ENCODE measurements at regions not wholly inside any gene's neighbourhood (a gene's known extent, or its start where the extent isn't known, plus 50 kb on each side); places are given as distances from the start of the nearest gene placed in this dataset.

DNA sequence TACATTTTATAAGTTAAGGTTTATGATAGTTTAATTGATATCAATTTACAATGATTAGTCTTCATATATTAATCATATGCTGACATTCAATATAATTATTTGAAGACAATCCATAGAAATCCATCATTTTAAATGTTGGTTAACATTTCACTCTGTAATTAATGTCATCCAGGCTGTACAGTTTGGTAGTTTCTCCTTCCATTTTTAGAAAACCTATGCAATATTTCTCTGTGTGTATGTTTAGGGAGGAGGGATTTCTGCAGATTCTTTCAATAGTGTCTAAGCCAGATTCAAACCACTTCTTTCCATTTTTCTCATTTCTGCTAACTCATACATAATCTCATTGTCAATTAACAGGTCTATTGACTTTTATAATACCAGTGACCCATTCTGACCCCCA lies 1159.0 kb upstream of the ATXN8OS start:
- H3K4ac ChIP-seq (ENCODE audit: low read length): no peak overlapping the region
- H3K27ac ChIP-seq (replicated peaks; ENCODE audit: low read length): no peak overlapping the region
- H2BK120ac ChIP-seq (ENCODE audit: low read depth, low read length): no peak overlapping the region
- no peaks in the 10 kb centered on the region for H3K9me3 ChIP-seq (replicated peaks in 1 of 2; ENCODE audit: control insufficient read depth in 2 of 2, insufficient read depth in 1 of 2, low read depth in 1 of 2, low read length in 2 of 2)
- H2BK5ac ChIP-seq (ENCODE audit: low read length): no peak overlapping the region
- H3K14ac ChIP-seq (ENCODE audit: low read length): no peak overlapping the region
- no peaks in the 10 kb centered on the region for H3K79me1 ChIP-seq (ENCODE audit: low read depth, low read length)
- H3K4me1 ChIP-seq (ENCODE audit: control insufficient read depth in 2 of 2, insufficient read depth in 1 of 2, low read depth in 1 of 2, low read length in 2 of 2): no peaks in the 10 kb centered on the region
- no peak overlapping the region for H3K18ac ChIP-seq (ENCODE audit: low read length)
- no peaks in the 10 kb centered on the region for H3K36me3 ChIP-seq (replicated peaks in 1 of 2; ENCODE audit: control insufficient read depth in 2 of 2, insufficient read depth in 2 of 2, low read length in 2 of 2)
- no peaks in the 10 kb centered on the region for H3K27me3 ChIP-seq (ENCODE audit: control insufficient read depth in 3 of 3, insufficient read depth in 3 of 3, low read depth in 1 of 3, low read length in 3 of 3)
- H3K9ac ChIP-seq (ENCODE audit: low read depth, low read length, poor library complexity): no peak overlapping the region
- no peak overlapping the region for H4K8ac ChIP-seq (ENCODE audit: low read depth, low read length)
- no peak overlapping the region for H3K4me2 ChIP-seq (ENCODE audit: insufficient read depth, low read length, poor library complexity, severe bottlenecking)
- no peak overlapping the region for H3K4me3 ChIP-seq (ENCODE audit: low read length in 2 of 2)
- no peak overlapping the region for H2BK12ac ChIP-seq (ENCODE audit: low read length)
- no peak overlapping the region for H2AK5ac ChIP-seq (ENCODE audit: low read depth, low read length)
- H4K91ac ChIP-seq (ENCODE audit: low read depth, low read length, poor library complexity): no peak overlapping the region
- H2AFZ ChIP-seq (ENCODE audit: low read length): no peak overlapping the region
- H3K23ac ChIP-seq (ENCODE audit: low read depth, low read length, poor library complexity): no peak overlapping the region
- DNase-seq (ENCODE audit: low spot score): no peak
- H2BK15ac ChIP-seq (ENCODE audit: low read length): no peak overlapping the region

DNA sequence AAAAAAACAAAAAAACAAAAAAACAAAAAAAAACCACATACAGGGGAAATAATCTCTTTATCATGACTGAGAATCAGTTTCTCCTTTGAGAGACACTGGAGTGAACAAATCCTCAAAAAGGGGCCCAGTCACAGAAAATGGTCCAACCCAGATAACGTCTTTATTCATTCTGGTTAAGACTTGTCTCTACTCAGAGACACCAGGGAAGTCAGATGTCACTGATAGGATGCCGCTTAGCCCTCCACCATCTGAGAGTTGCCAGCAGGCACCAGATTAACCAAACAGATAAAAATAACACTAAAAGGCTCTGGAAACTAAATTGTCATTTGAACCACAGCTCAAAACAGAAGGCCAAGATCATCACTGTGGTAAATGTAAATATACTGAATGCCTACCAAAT lies 1163.4 kb upstream of the ATXN8OS start:
- DNase-seq (ENCODE audit: low spot score): no peak
- Histone ChIP-seq H3K18ac (ENCODE audit: low read length) (no peak overlapping the region), H3K36me3 (replicated peaks in 1 of 2; ENCODE audit: control insufficient read depth in 2 of 2, insufficient read depth in 2 of 2, low read length in 2 of 2) (no peaks in the 10 kb centered on the region), H3K27ac (replicated peaks; ENCODE audit: low read length) (no peak overlapping the region), H3K4ac (ENCODE audit: low read length) (no peak overlapping the region), H3K9ac (ENCODE audit: low read depth, low read length, poor library complexity) (no peak overlapping the region), H2AFZ (ENCODE audit: low read length) (no peak overlapping the region), H2AK5ac (ENCODE audit: low read depth, low read length) (no peak overlapping the region), H3K14ac (ENCODE audit: low read length) (no peak overlapping the region), H3K4me1 (ENCODE audit: control insufficient read depth in 2 of 2, insufficient read depth in 1 of 2, low read depth in 1 of 2, low read length in 2 of 2) (peaks cover 0 to 2% of the 10 kb centered on the region in 2 donors), H3K27me3 (ENCODE audit: control insufficient read depth in 3 of 3, insufficient read depth in 3 of 3, low read depth in 1 of 3, low read length in 3 of 3) (no peaks in the 10 kb centered on the region), H2BK5ac (ENCODE audit: low read length) (no peak overlapping the region), H3K4me2 (ENCODE audit: insufficient read depth, low read length, poor library complexity, severe bottlenecking) (no peak overlapping the region), H3K79me1 (ENCODE audit: low read depth, low read length) (no peaks in the 10 kb centered on the region), H2BK15ac (ENCODE audit: low read length) (no peak overlapping the region), H3K4me3 (ENCODE audit: low read length in 2 of 2) (no peak overlapping the region), H2BK120ac (ENCODE audit: low read depth, low read length) (no peak overlapping the region), H2BK12ac (ENCODE audit: low read length) (no peak overlapping the region), H4K8ac (ENCODE audit: low read depth, low read length) (no peak overlapping the region), H3K23ac (ENCODE audit: low read depth, low read length, poor library complexity) (no peak overlapping the region), H3K9me3 (replicated peaks in 1 of 2; ENCODE audit: control insufficient read depth in 2 of 2, insufficient read depth in 1 of 2, low read depth in 1 of 2, low read length in 2 of 2) (no peaks in the 10 kb centered on the region), H4K91ac (ENCODE audit: low read depth, low read length, poor library complexity) (no peak overlapping the region)
- no CpG with 5 or more reads among the region's 2 CpGs for WGBS, 2 donors (ENCODE audit: extremely low coverage in 2 of 2, insufficient read length in 2 of 2, insufficient replicate concordance in 1 of 2)

- Histone ChIP-seq H3K18ac (ENCODE audit: low read length) (no peak overlapping the region), H3K79me1 (ENCODE audit: low read depth, low read length) (no peaks in the 10 kb centered on the region), H3K4ac (ENCODE audit: low read length) (no peak overlapping the region), H2BK120ac (ENCODE audit: low read depth, low read length) (no peak overlapping the region), H3K36me3 (replicated peaks in 1 of 2; ENCODE audit: control insufficient read depth in 2 of 2, insufficient read depth in 2 of 2, low read length in 2 of 2) (no peaks in the 10 kb centered on the region), H2AK5ac (ENCODE audit: low read depth, low read length) (no peak overlapping the region), H3K4me1 (ENCODE audit: control insufficient read depth in 2 of 2, insufficient read depth in 1 of 2, low read depth in 1 of 2, low read length in 2 of 2) (peaks cover 0 to 2% of the 10 kb centered on the region in 2 donors), H2BK12ac (ENCODE audit: low read length) (no peak overlapping the region), H2BK15ac (ENCODE audit: low read length) (no peak overlapping the region), H3K27me3 (ENCODE audit: control insufficient read depth in 3 of 3, insufficient read depth in 3 of 3, low read depth in 1 of 3, low read length in 3 of 3) (no peaks in the 10 kb centered on the region), H4K8ac (ENCODE audit: low read depth, low read length) (no peak overlapping the region), H3K27ac (replicated peaks; ENCODE audit: low read length) (peak overlapping the region; percentile 65), H3K9me3 (replicated peaks in 1 of 2; ENCODE audit: control insufficient read depth in 2 of 2, insufficient read depth in 1 of 2, low read depth in 1 of 2, low read length in 2 of 2) (no peaks in the 10 kb centered on the region), H2BK5ac (ENCODE audit: low read length) (no peak overlapping the region), H3K14ac (ENCODE audit: low read length) (no peak overlapping the region), H3K4me3 (ENCODE audit: low read length in 2 of 2) (no peak overlapping the region), H3K23ac (ENCODE audit: low read depth, low read length, poor library complexity) (no peak overlapping the region), H3K4me2 (ENCODE audit: insufficient read depth, low read length, poor library complexity, severe bottlenecking) (no peak overlapping the region), H2AFZ (ENCODE audit: low read length) (peak overlapping the region; percentile 45), H4K91ac (ENCODE audit: low read depth, low read length, poor library complexity) (no peak overlapping the region), H3K9ac (ENCODE audit: low read depth, low read length, poor library complexity) (no peak overlapping the region)
- WGBS, 2 donors (ENCODE audit: extremely low coverage in 2 of 2, insufficient read length in 2 of 2, insufficient replicate concordance in 1 of 2): no CpG with 5 or more reads among the region's 1 CpG
- no peak for DNase-seq (ENCODE audit: low spot score)
Measured at GRCh38 chr13:68940049-68940448, 1167.6 kb upstream of the ATXN8OS start.

- H4K8ac ChIP-seq (ENCODE audit: low read depth, low read length): no peak overlapping the region
- H2AK5ac ChIP-seq (ENCODE audit: low read depth, low read length): no peak overlapping the region
- no peak overlapping the region for H2BK120ac ChIP-seq (ENCODE audit: low read depth, low read length)
- no peak overlapping the region for H3K27ac ChIP-seq (replicated peaks; ENCODE audit: low read length)
- H2AFZ ChIP-seq (ENCODE audit: low read length): peak overlapping the region; percentile 29
- no peaks in the 10 kb centered on the region for H3K9me3 ChIP-seq (replicated peaks in 1 of 2; ENCODE audit: control insufficient read depth in 2 of 2, insufficient read depth in 1 of 2, low read depth in 1 of 2, low read length in 2 of 2)
- no peak overlapping the region for H4K91ac ChIP-seq (ENCODE audit: low read depth, low read length, poor library complexity)
- H3K4me3 ChIP-seq (ENCODE audit: low read length in 2 of 2): no peak overlapping the region
- H3K4me2 ChIP-seq (ENCODE audit: insufficient read depth, low read length, poor library complexity, severe bottlenecking): no peak overlapping the region
- no peak for DNase-seq (ENCODE audit: low spot score)
- H3K18ac ChIP-seq (ENCODE audit: low read length): no peak overlapping the region
- H3K4ac ChIP-seq (ENCODE audit: low read length): no peak overlapping the region
- no peak overlapping the region for H3K23ac ChIP-seq (ENCODE audit: low read depth, low read length, poor library complexity)
- H2BK5ac ChIP-seq (ENCODE audit: low read length): no peak overlapping the region
- H3K79me1 ChIP-seq (ENCODE audit: low read depth, low read length): no peaks in the 10 kb centered on the region
- H3K27me3 ChIP-seq (ENCODE audit: control insufficient read depth in 3 of 3, insufficient read depth in 3 of 3, low read depth in 1 of 3, low read length in 3 of 3): no peaks in the 10 kb centered on the region
- H3K14ac ChIP-seq (ENCODE audit: low read length): no peak overlapping the region
- peaks cover 0 to 2% of the 10 kb centered on the region in 2 donors for H3K4me1 ChIP-seq (ENCODE audit: control insufficient read depth in 2 of 2, insufficient read depth in 1 of 2, low read depth in 1 of 2, low read length in 2 of 2)
- no peak overlapping the region for H2BK12ac ChIP-seq (ENCODE audit: low read length)
- H3K36me3 ChIP-seq (replicated peaks in 1 of 2; ENCODE audit: control insufficient read depth in 2 of 2, insufficient read depth in 2 of 2, low read length in 2 of 2): no peaks in the 10 kb centered on the region
- WGBS, 2 donors (ENCODE audit: extremely low coverage in 2 of 2, insufficient read length in 2 of 2, insufficient replicate concordance in 1 of 2): no CpG with 5 or more reads among the region's 5 CpGs
- no peak overlapping the region for H3K9ac ChIP-seq (ENCODE audit: low read depth, low read length, poor library complexity)
- H2BK15ac ChIP-seq (ENCODE audit: low read length): no peak overlapping the region
Measured at GRCh38 chr13:68938639-68939038, 1169.0 kb upstream of the ATXN8OS start.
